NCI-H2171 (cell line): ENCODE measurements at regions not wholly inside any gene's neighbourhood (a gene's known extent, or its start where the extent isn't known, plus 50 kb on each side); places are given as distances from the start of the nearest gene placed in this dataset.

Experiments
- DNase-seq: peaks from one replicate; lab custom pipeline; 2025; lab: John Stamatoyannopoulos, UW

DNA sequence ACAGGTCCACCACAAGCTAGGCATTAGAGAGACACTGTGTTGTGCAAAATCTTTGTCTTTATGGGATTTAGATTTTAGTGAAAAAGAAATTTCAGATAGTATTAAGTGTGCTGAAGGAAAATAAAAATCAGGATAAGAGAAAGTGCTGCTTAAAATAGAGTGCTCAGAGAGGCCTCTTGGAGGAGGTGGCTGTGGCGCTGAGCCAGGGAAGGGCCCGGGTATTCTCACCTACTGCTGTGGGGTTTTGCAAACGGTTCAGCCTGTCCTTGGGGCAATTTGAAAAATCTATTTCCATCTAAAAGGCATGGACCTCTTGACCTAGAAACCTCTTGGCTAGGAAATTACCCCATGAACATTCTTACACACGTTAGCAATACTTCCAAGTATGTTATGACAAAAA lies 267.7 kb downstream of the TJP1 start:
- DNase-seq, result no peak

DNA sequence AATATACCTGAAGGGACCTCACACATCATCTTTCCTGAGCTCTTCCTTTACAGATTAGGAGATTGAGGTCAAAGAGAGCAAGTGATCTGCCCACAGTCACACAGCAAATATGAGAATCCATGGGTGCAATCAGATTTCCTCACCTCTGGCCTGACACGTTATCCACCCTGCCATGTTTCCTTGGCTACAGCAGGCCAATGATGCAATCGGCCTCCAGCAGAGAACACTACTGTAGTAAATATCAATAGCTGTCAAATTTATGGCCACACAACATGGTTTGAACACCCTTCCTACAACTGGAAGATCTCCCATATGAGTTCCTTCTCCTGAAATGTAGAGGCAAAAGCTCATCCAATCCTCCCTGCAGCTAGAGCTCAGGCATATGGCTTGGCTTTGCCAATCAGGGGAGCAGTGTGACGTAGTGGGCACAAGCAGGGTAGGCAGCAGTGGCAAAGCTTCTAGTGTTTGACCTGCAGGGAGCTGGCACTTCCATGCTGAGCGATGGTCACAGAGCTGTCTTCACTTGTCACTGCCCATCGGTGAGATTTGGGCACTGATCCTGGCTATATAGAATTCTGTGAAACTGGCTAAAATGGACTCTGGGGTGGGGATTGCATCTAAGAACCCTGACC lies 271.3 kb downstream of the TJP1 start:
- no peak for DNase-seq

DNA sequence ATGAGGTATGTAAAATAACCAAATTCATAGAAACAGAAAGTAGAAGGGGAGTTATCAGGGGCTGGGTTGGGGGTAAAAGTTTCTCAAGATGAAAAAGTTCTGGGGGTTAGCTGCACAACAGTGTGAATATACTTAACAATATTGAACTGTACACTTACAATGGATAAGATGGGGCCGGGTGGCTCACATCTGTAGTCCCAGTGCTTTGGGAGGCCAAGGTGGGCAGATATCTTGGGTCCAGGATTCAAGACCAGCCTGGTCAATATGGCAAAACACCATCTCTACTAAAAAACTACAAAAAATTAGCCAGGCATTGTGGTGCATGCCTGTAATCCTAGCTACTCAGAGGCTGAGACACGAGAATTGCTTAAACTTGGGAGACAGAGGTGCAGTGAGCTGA lies 274.3 kb downstream of the TJP1 start:
- no peak for DNase-seq

DNA sequence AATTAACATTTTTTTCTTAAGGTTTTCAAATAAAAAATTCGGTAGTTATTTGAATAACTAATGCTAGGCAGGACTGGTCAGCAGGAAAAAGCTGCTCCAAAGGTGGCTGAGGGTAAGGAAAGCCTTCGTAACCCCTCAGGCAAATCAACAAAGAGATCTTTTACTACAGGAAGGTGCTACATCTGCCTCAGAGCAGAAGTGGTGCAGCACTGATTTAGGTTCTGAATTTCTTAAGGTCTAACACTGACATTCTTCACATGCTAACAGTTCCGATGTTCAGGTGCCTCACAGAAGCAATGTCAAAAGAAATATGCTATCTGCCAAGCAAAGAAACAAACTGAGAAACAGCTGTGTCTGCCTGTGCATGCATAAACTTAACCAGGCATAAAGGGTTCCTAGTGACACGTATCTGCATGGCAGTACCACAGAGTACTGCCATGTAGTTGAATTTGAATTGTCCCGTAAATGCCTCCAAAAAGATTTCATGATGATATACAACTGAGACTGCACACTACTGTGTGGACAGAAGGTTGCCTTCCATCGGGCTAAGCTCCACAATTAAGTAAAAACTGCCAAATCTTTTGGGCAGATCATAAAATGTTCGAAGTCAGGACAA lies 275.0 kb upstream of the NSMCE3 start:
- no peak for DNase-seq

DNA sequence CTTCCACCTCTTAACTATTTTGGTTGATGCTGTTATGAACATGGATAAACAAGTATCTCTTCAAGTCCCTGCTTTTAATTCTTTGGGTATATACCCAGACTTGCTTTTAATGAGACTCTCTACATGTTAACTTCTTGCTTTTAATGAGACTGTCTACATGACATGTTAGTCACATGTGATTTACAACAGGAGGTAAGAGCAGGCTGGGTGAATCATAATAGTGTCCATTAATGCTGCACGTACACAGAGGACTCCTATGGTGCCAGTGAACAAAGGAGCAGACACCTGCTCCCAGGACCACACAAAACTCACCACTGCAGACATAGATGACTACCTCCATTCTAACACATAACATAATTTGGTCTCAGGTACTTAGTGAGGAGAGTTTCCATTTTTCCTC lies 273.4 kb upstream of the NSMCE3 start:
- DNase-seq, result no peak

DNA sequence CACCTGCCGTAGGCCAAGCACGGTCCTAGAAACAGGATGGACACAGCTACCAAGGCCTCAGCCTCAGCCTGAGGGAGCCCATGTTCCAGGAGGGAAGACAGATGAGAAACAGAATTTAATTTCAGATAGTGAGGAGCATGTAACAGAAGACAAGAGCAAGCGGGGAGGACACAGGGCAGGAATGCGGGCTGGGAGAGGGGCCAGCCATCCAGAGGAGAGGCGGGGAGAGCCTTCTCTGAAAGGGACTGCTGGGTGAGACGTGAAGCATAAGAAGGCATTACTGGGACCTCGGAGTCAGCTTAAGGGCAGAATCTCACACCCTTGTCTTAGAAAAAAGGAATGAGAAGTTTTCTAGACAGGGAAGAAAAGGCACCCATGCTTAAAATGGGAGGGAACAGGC lies 271.7 kb upstream of the NSMCE3 start:
- no peak for DNase-seq

DNA sequence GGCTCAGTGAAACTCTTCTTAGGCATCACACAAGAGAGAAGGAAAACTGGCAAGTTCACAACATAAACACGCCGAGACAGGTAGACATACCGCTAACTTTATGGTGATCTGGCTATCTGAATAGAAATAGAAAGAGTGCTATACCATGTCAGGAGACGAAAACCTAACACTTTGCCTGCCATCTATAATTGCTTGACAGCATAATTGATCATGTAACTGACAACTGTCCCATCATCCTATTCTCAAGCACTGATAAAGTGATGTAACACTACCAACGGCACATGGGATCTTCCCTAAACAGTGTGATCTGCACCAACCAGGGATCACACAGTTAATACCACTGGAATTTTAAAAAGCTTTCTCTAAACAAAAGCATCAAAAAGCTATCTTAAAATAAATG lies 270.9 kb upstream of the NSMCE3 start:
- DNase-seq, result no peak

DNA sequence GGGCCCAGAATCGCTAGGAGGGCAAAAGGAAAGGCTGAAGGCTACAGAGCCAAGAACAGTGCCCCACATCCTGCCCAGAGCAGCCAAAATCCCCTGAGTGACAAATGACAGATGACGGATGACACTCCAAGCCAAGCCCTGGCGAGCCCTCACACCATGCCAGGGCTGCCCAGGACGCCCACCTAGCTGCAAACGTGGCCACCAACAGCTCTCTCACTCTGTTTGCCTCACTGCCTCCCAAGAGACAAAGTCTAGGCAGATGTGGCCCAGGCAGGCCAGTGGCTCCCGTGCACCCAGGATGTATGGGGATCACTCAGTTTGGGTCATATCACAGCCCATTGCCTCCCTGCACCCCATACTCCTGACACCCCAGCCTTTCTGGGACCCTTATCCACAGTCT lies 270.1 kb upstream of the NSMCE3 start:
- DNase-seq, result no peak

DNA sequence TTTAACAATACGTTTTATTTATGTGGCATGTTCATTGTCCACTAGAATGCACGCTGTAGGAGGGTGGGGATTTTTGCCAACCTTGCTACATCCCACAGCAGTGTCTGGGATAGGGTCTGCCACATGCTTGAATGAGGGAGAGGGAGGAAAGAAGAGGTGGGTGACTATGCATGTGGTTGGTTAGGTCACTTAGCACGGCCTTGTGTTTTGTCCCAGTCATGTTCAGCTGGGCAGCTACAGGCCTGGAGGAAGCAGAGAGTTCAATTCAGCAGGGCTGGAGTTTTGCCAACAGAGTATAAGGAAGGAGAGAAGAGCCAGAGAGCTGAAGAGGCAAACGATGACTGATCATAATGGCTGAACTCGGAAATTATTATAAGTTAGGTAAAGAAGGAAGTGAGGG lies 268.4 kb upstream of the NSMCE3 start:
- DNase-seq, result no peak

DNA sequence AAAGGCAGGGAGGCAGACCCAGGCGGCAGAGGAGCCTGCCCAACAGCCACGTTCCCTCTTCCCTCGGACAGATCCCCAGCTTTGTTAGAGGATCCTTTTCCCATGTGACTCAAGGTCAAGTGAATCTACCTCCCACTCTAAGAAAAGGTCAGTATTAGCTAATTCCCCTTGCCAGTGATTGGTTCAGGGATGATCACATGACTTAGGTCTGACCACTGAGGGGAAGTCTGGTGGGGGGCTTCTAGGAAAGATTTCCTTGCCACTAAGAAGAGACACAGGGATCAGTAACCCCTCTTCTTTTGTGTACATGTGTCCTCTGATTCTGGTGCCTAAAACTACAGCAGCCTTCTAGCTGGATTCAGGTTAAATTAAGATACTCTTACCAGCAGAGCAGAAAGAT lies 266.3 kb upstream of the NSMCE3 start:
- no peak for DNase-seq

DNA sequence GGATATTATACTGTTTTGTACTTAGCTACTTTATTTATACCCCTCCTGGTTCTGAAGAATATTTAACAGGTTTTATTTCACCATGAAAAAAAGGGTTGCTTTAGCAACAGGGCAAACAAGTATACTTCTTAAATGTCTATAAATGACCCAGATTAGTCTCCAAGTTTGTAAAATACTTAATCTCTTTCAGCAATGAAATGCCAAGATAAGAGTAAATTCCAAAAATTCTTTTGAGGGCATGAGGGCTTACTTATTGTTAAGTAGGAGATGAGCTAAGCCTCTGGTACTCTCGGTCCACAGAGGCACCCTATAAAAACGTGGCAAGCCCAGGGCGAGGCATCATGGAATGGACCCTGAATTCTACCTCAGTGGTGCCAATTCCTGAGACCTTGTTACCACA lies 264.8 kb upstream of the NSMCE3 start:
- no peak for DNase-seq

DNA sequence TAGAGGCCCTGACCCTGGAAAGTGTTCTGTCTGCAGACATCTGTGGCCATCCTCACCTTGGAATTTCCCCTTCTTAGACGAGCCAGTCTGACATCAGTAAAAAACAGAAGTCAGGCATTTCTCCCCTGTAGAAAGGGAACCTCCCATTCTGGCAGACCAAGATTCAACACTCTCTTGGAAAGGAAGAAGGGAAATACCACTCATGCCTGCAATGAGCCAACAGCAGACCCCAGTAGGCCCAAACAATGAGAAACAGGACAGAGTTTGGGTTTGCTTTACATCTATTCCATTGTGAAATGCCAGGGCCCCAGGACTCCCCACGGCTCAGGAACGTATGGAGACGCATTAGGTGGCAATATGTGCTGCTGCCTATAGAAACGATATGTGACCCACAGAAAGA lies 264.0 kb upstream of the NSMCE3 start:
- no peak for DNase-seq

DNA sequence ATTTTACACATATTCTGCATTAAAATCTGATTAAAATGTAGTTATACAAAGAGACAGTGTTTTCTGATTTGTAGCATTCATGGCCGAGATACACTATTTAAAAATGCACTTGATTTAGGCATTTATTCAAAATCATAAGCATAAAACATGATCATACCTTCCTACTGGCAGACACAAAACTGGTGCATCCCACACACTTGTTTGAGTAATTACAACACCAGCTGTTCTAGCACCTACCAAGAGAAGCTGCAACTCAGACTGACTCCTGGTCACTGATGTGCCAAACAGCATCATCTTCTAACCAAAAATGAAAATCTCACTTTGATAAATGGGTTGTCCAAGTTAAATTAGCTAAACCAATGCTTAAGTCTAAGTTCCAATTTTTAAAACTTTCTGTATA lies 262.7 kb upstream of the NSMCE3 start:
- DNase-seq, result no peak

DNA sequence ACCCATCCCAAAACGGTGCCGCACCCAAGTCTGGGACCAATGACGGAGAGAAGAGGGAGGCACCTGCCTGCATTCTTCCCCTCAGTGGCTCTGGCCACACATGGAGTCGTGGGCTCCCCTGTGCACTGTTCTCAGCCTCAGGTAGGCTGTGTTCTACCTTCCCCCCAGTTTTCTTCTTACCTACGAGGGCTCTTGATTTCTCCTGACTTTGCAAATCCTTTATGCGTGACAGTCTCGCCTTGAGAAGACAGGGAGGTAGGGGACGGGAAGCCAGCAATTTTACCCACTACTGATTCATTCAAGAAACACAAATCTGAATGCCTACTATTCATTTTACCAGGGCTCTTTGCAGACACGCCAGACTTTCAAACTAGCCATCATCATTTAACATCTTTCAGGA lies 261.3 kb upstream of the NSMCE3 start:
- DNase-seq, result no peak

DNA sequence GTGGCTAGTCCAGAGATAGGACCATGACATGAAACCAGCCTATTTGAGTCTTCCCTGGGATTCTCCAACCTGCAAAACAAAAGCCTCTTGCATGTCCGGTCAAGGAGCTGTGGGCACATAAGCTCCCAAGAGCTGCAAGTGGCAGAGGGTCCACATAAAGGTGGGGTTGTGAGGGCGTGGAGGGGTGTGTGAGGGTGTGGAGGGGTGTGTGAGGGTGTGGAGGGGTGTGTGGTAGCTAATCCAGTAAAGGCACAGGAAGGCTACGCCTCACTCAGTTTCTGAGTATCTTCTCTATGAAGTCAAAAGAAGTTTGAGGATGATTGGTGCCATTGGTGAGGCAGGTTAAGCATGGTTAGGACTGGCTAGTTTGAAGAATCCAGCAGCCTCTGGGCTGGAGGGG lies 259.4 kb upstream of the NSMCE3 start:
- DNase-seq, result no peak

DNA sequence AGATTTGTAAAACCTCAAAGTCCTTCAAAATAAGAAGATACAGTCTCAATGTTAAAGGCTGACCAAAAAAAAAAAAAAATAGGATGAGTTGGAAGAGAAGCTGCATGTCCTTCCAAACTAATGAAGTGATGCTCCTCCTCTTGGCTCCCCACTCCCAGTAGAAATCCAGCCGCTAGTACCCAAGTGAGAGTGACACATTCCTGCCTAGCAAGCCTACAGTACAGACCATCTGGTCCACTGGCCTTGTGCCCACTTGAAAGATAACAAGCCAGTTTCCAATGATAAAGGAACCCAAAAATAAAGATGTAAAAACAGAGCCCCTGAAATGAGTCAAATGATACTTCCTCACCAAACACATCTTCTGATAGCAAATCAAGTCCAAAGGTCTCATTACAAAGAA lies 258.7 kb upstream of the NSMCE3 start:
- DNase-seq, result no peak

DNA sequence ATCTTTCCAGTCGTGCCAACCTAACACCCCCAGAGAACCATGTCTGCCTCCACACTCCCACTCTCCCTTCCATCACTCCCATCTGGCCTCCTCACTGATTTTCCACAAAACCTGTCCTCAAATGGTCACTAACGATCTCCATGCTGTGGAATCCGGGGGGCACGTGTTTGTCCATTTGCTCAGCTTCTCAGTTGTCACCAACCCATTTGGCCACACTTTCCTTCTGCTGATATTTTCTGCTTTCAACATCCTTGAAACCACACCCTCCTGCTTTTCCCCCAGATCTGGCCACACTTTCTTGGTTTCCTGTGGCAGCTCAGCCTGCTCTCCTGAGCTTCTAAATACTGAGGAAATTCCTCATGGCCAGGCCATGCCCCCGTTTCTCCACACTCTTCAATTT lies 257.2 kb upstream of the NSMCE3 start:
- DNase-seq, result no peak

DNA sequence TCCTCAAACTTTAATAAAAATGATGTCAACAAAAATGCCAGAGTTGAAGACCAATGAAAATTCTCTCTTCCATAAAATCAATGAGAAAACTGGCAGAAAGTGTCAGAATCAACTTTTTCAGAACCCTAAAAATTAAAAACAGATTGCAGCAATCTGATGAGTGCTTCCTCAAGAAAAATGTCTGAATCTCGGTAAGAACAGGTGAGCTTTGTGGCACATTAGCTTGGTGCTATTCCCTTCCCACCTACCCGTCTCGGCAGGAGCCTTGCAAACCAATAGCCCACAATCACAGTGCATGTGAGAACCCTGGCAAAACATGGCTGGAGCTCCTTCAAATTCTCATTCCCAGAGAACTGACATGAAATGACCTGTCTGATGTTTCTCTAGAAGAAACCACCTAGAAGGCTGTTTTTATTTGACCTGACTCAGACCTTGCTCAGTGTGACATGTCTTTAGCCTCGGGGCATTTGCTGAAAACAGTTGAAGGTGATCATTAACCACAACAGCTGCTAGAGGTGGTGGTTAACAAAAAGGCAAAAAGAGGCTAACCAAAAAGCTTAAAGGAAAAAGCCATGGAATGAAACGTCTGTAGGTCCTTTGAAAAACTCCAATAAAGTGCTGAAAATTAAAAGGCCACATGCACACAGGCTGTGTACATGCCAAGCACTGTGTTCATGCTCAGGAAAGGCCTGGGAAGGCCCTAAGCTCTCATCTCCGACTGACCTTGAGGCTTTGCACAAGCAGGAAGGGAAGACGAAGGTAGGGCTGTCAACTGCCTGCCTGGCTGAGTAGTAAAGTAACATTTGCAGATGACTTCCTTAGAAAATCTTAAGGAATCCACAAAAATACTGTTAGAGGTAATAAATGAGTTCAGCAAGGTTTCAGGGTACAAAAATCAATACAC lies 253.0 kb upstream of the NSMCE3 start:
- no peak for DNase-seq

DNA sequence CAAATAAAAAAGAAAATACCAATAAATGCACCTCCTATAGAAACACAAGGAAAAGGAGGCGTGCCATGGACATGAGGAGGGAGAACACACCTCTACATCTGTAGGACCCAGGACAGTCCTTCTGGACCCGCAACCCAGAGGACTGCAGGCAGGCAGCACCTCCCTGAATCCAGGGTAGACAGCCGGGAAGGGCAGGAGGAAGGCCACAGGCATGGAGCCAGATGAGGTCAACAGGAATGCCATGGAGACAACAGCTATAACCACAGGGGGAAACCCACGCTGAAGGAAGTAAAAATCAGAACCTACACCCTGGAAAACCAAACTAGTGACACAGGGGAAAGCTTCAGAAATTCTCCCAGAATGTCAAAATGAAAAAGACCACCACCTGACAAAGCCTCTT lies 248.8 kb upstream of the NSMCE3 start:
- DNase-seq, result no peak

DNA sequence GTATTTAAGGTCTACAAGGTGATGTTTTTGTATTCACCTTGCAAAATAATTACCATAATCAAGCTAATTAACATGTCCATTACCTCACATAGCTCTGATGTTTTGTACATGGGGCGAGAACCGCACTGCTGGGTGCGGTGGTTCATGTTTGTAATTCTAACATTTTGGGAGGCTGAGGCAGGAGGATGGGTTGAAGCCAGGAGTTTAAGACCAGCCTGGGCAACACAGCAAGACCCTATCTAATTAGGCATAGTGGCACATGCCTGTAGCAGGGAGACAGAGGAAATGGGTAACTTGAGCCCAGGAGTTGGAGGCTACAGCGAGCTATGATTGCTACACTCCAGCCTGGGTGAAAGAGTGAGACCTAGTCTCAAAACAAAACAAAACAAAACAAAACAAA lies 248.2 kb upstream of the NSMCE3 start:
- DNase-seq, result no peak

DNA sequence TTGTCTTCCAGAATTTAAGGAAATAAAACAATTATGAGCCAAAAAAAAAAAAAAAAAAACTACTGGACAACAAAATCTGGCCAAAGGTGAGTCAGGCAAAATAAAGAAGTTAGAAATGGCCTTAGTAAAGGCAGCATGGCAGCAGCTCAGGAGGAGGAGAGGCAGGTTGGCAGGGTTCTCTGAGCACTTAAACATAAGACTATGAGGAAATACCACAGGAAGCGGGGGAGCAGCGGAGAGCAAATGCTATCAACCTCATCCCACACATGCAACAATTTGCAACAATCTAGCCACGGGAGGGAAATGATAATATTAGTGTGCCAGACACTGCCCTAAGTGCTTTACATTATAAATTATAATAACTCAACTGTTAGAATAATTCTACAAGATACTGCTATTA lies 247.3 kb upstream of the NSMCE3 start:
- no peak for DNase-seq

DNA sequence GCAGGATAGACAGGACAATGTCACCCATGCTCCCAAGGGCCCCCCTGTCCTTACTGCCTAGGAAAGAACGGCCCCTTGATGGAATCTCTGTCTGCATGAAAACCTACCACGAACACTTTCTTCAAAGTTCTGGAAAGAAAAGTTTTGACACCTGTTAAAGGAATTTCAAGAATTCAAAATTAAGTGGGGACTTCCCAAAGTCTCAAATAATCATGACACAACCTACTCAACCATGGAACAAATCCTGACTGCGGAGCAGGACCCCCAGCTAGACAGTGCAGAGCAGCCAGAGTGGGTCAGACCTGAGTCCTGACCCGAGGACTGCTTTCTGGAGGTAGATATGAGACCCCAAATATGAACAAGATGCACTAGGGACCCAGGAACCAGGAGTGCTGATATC lies 245.3 kb upstream of the NSMCE3 start:
- DNase-seq, result no peak

DNA sequence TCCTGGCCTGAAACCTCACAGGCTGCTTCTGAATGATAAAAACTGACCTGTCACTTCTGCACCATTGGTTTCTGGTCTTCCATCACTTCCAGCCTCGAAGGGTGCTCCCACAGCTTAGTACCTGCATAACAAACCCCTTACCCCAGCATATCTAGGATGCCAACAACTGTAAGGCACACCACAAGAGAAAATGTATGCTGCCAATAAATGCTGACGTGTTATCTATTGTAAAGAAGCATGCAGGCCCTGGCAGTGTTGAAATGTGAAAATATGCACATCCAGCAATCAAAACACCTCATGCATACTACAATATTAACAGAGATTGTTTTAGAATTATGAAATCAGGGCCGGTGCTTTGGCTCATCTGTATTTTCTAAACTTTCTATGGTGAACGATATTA lies 242.0 kb upstream of the NSMCE3 start:
- no peak for DNase-seq
